Keratinocyte (primary cell): ENCODE measurements at regions not wholly inside any gene's neighbourhood (a gene's known extent, or its start where the extent isn't known, plus 50 kb on each side); places are given as distances from the start of the nearest gene placed in this dataset.

Experiments
- DNase-seq: peaks from one replicate; pipeline ENCODE4 v3.0.0-alpha.2; 2011; ENCODE audit warnings: low read depth, missing footprints, low spot score
- FAIRE-seq: peaks from 2 replicates; lab custom pipeline; 2011; peaks lifted over from hg19 to GRCh38; lab: Jason Lieb, UNC
- H2AFZ ChIP-seq: 2 replicates; pipeline ENCODE4 v1.6.0; 2012; ENCODE audit warnings: low read length, control low read depth, inconsistent platforms; ENCODE audit not compliant: control insufficient read depth
- H3K27ac ChIP-seq: 2 replicates; pipeline ENCODE4 v1.5.1; 2011; ENCODE audit warnings: low read length; ENCODE audit not compliant: control insufficient read depth, insufficient read depth
- H3K27me3 ChIP-seq: 3 replicates; pipeline ENCODE4 v1.6.0; 2011; ENCODE audit warnings: low read length; ENCODE audit not compliant: control insufficient read depth, insufficient read depth; ENCODE audit errors: extremely low read depth
- H3K36me3 ChIP-seq, 2 experiments: 2 replicates in 1 of 2; 3 replicates in 1 of 2; pipeline ENCODE4 v1.5.1; 2011; ENCODE audit warnings: low read length in 2 of 2, mild to moderate bottlenecking in 1 of 2; ENCODE audit not compliant: control insufficient read depth in 2 of 2, insufficient read depth in 2 of 2; ENCODE audit errors: extremely low read depth in 1 of 2
- H3K4me1 ChIP-seq: 3 replicates; pipeline ENCODE4 v1.5.1; 2011; ENCODE audit warnings: low read length; ENCODE audit not compliant: control insufficient read depth, insufficient read depth; ENCODE audit errors: extremely low read depth
- H3K4me2 ChIP-seq: 3 replicates; pipeline ENCODE4 v1.6.0; 2011; ENCODE audit warnings: low read depth, low read length; ENCODE audit not compliant: control insufficient read depth, insufficient read depth; ENCODE audit errors: extremely low read depth
- H3K4me3 ChIP-seq, 3 experiments: fragments of 200-600 bp in 1 of 3; sonication (generic) in 1 of 3; 2 replicates in 2 of 3; 3 replicates in 1 of 3; pipeline ENCODE4 v1.5.1; 2011 to 2016; ENCODE audit warnings: low read length in 3 of 3, mild to moderate bottlenecking in 3 of 3, control low read depth in 2 of 3, inconsistent platforms in 1 of 3, low read depth in 1 of 3, mixed read lengths in 1 of 3, mixed run types in 1 of 3, moderate library complexity in 1 of 3; ENCODE audit not compliant: control insufficient read depth in 2 of 3, insufficient read depth in 2 of 3; ENCODE audit errors: extremely low read depth in 1 of 3
- H3K79me2 ChIP-seq: 2 replicates; pipeline ENCODE4 v1.6.0; 2012; ENCODE audit warnings: low read length; ENCODE audit not compliant: control insufficient read depth, insufficient read depth
- H3K9ac ChIP-seq: 3 replicates; pipeline ENCODE4 v1.6.0; 2011; ENCODE audit warnings: low read length; ENCODE audit not compliant: control insufficient read depth, insufficient read depth; ENCODE audit errors: extremely low read depth
- H3K9me1 ChIP-seq: 3 replicates; pipeline ENCODE4 v1.6.0; 2011; ENCODE audit warnings: low read length; ENCODE audit not compliant: control insufficient read depth, insufficient read depth; ENCODE audit errors: extremely low read depth
- H3K9me3 ChIP-seq: 2 replicates; pipeline ENCODE4 v1.5.1; 2012; ENCODE audit warnings: low read depth, low read length; ENCODE audit not compliant: control insufficient read depth
- H4K20me1 ChIP-seq: 3 replicates; pipeline ENCODE4 v1.6.0; 2011; ENCODE audit warnings: low read length; ENCODE audit not compliant: control insufficient read depth, insufficient read depth; ENCODE audit errors: extremely low read depth
- CTCF ChIP-seq, 3 experiments: IDR thresholded peaks in 1 of 3; conservative IDR thresholded peaks in 1 of 3; optimal IDR thresholded peaks in 1 of 3; 2 replicates in 2 of 3; 3 replicates in 1 of 3; pipeline versions ENCODE3 to v1.5.1; 2011; ENCODE audit warnings: low read length in 3 of 3, mild to moderate bottlenecking in 3 of 3, moderate library complexity in 2 of 3, control low read depth in 1 of 3, inconsistent platforms in 1 of 3; ENCODE audit not compliant: insufficient read depth in 2 of 3; ENCODE audit errors: extremely low read depth in 1 of 3
- EZH2 ChIP-seq: IDR thresholded peaks from one replicate; pipeline ENCODE4 v1.6.1; 2012; ENCODE audit warnings: inconsistent platforms, mild to moderate bottlenecking, low read length, moderate library complexity
- dilution Hi-C: fragments of 300-500 bp; cut with MboI; formaldehyde crosslinking; loops from one replicate; pipeline ENCODE4 v1.7.0; 2020; ENCODE audit warnings: low sequenced_read_pairs; ENCODE audit not compliant: extremely low pct_ligation_motif_present

GRCh38 chr1:103372866-103373265, 152.6 kb upstream of the RNPC3 start:
- dilution Hi-C loops: no loop called here
- no peak overlapping the region for H3K9ac ChIP-seq
- H3K9me1 ChIP-seq: no peaks in the 10 kb centered on the region
- FAIRE-seq (no peak), DNase-seq (no peak)
- no peaks in the 10 kb centered on the region for H3K79me2 ChIP-seq
- no peaks in the 10 kb centered on the region for H3K27me3 ChIP-seq
- H3K36me3 ChIP-seq: no peaks in the 10 kb centered on the region
- H3K4me3 ChIP-seq: no peak overlapping the region
- H3K9me3 ChIP-seq: no peaks in the 10 kb centered on the region
- no peak overlapping the region for H2AFZ ChIP-seq
- no peaks in the 10 kb centered on the region for H4K20me1 ChIP-seq
- no peaks in the 10 kb centered on the region for H3K4me1 ChIP-seq
- TF ChIP-seq CTCF (optimal IDR thresholded peaks at IDR 0.05 in 1 of 3, IDR thresholded peaks at IDR 0.05 in 1 of 3, conservative IDR thresholded peaks at IDR 0.05 in 1 of 3; ENCODE audit: extremely low read depth in 1 of 3, insufficient read depth in 2 of 3, low read length in 3 of 3): no peak
- TF ChIP-seq EZH2: no peak
- no peak overlapping the region for H3K4me2 ChIP-seq
- no peak overlapping the region for H3K27ac ChIP-seq

- Histone ChIP-seq H3K36me3 (no peaks in the 10 kb centered on the region), H3K79me2 (no peaks in the 10 kb centered on the region), H3K9ac (no peak overlapping the region), H3K4me2 (no peak overlapping the region), H3K27me3 (no peaks in the 10 kb centered on the region), H3K4me1 (no peaks in the 10 kb centered on the region), H3K27ac (no peak overlapping the region), H2AFZ (no peak overlapping the region), H4K20me1 (no peaks in the 10 kb centered on the region), H3K9me3 (no peaks in the 10 kb centered on the region), H3K9me1 (no peaks in the 10 kb centered on the region), H3K4me3 (no peak overlapping the region)
- DNase-seq (no peak), FAIRE-seq (no peak)
- TF ChIP-seq CTCF (optimal IDR thresholded peaks at IDR 0.05 in 1 of 3, IDR thresholded peaks at IDR 0.05 in 1 of 3, conservative IDR thresholded peaks at IDR 0.05 in 1 of 3; ENCODE audit: extremely low read depth in 1 of 3, insufficient read depth in 2 of 3, low read length in 3 of 3) (no peak), EZH2 (no peak)
- dilution Hi-C loops: no loop called here
Measured at GRCh38 chr1:103371234-103371633, 154.3 kb upstream of the RNPC3 start.
